Endothelial cell of umbilical vein (primary cell): ENCODE measurements at regions not wholly inside any gene's neighbourhood (a gene's known extent, or its start where the extent isn't known, plus 50 kb on each side); places are given as distances from the start of the nearest gene placed in this dataset.

Source experiments
- BruUV-seq: library from RNA; stranded (reverse); fragments of 400-500 nt; replicated peaks from 2 replicates; lab custom pipeline; 2021; lab: Mats Ljungman, UMichigan
- CTCF ChIA-PET: fragments of 300-600, 350-600 bp; sonication (Branson Sonifier 250); formaldehyde crosslinking; loops from one replicate; lab custom pipeline; 2021; ENCODE audit warnings: antibody characterized with exemption, inconsistent platforms; lab: Charles Lee
- POLR2A ChIA-PET: fragments of 300-600, 350-600 bp; sonication (Branson Sonifier 250); formaldehyde crosslinking; loops from one replicate; lab custom pipeline; 2021; ENCODE audit warnings: antibody characterized with exemption, inconsistent platforms; lab: Charles Lee
- DNase-seq: peaks from one replicate; pipeline ENCODE4 v3.0.0-alpha.2; 2011; ENCODE audit warnings: low read depth, low spot score
- FAIRE-seq: peaks from 2 replicates; lab custom pipeline; 2011; peaks lifted over from hg19 to GRCh38; lab: Jason Lieb, UNC
- H2AFZ ChIP-seq: 2 replicates; pipeline ENCODE4 v1.6.0; 2012; ENCODE audit warnings: low read depth, low read length, control low read depth, inconsistent platforms
- H3K27ac ChIP-seq: 2 replicates; pipeline ENCODE4 v1.5.1; 2011; ENCODE audit warnings: low read depth, mild to moderate bottlenecking, control low read depth, low read length, moderate library complexity; ENCODE audit not compliant: insufficient read depth
- H3K27me3 ChIP-seq, 2 experiments: 2 replicates each; pipeline versions ENCODE4 v1.6.0 to v1.6.1; 2011; ENCODE audit warnings: low read length in 2 of 2, mixed read lengths in 1 of 2; ENCODE audit not compliant: control insufficient read depth in 2 of 2, insufficient read depth in 2 of 2
- H3K36me3 ChIP-seq, 2 experiments: 2 replicates in 1 of 2; 3 replicates in 1 of 2; pipeline ENCODE4 v1.5.1; 2011; ENCODE audit warnings: low read length in 2 of 2, mild to moderate bottlenecking in 1 of 2, moderate library complexity in 1 of 2; ENCODE audit not compliant: control insufficient read depth in 2 of 2, insufficient read depth in 2 of 2; ENCODE audit errors: extremely low read depth in 1 of 2
- H3K4me1 ChIP-seq: 3 replicates; pipeline ENCODE4 v1.5.1; 2011; ENCODE audit warnings: mild to moderate bottlenecking, low read length; ENCODE audit not compliant: control insufficient read depth, insufficient read depth; ENCODE audit errors: extremely low read depth
- H3K4me2 ChIP-seq: 2 replicates; pipeline ENCODE4 v1.6.1; 2011; ENCODE audit warnings: low read length, control low read depth, mixed read lengths; ENCODE audit not compliant: insufficient read depth
- H3K4me3 ChIP-seq, 3 experiments: fragments of 200-600 bp in 1 of 3; sonication (generic), shearing (Covaris generic) in 1 of 3; replicated peaks in 1 of 3; 2 replicates each; pipeline ENCODE4 v1.5.1; 2011 to 2016; ENCODE audit warnings: control low read depth in 3 of 3, low read length in 3 of 3, mild to moderate bottlenecking in 2 of 3, inconsistent platforms in 1 of 3, low read depth in 1 of 3, moderate library complexity in 1 of 3; ENCODE audit not compliant: insufficient read depth in 1 of 3
- H3K79me2 ChIP-seq: 2 replicates; pipeline ENCODE4 v1.6.0; 2012; ENCODE audit warnings: low read length, inconsistent platforms; ENCODE audit not compliant: control insufficient read depth, insufficient read depth
- H3K9ac ChIP-seq: replicated peaks from 2 replicates; pipeline ENCODE3; 2011; ENCODE audit warnings: low read length, control low read depth; ENCODE audit not compliant: insufficient read depth; ENCODE audit errors: extremely low read depth
- H3K9me1 ChIP-seq: replicated peaks from 3 replicates; pipeline ENCODE4 v1.6.0; 2011; ENCODE audit warnings: mild to moderate bottlenecking, low read length; ENCODE audit not compliant: control insufficient read depth, insufficient read depth; ENCODE audit errors: extremely low read depth
- H3K9me3 ChIP-seq: replicated peaks from 2 replicates; pipeline ENCODE4 v1.5.1; 2012; ENCODE audit warnings: low read length, inconsistent platforms; ENCODE audit not compliant: control insufficient read depth, insufficient read depth
- H4K20me1 ChIP-seq: replicated peaks from 2 replicates; pipeline ENCODE3; 2011; ENCODE audit warnings: mild to moderate bottlenecking, low read length; ENCODE audit not compliant: control insufficient read depth, insufficient read depth; ENCODE audit errors: extremely low read depth
- EZH2 ChIP-seq: IDR thresholded peaks from 2 replicates; pipeline ENCODE4 v1.6.1; 2012; ENCODE audit warnings: borderline replicate concordance, low read depth, mild to moderate bottlenecking, moderate library complexity, low read length, inconsistent platforms; ENCODE audit not compliant: severe bottlenecking
- FOS ChIP-seq: IDR thresholded peaks from 2 replicates; pipeline ENCODE4 v1.6.1; 2011; ENCODE audit warnings: mild to moderate bottlenecking, low read length, moderate library complexity, borderline replicate concordance; ENCODE audit not compliant: insufficient read depth
- GATA2 ChIP-seq: IDR thresholded peaks from 2 replicates; pipeline ENCODE4 v1.7.0; 2011; ENCODE audit warnings: low read depth, mild to moderate bottlenecking, moderate library complexity, mixed read lengths, low read length; ENCODE audit not compliant: insufficient read length, insufficient read depth
- JUN ChIP-seq: IDR thresholded peaks from 2 replicates; pipeline ENCODE4 v1.6.1; 2011; ENCODE audit warnings: borderline replicate concordance, low read depth; ENCODE audit not compliant: insufficient read length, insufficient read depth
- MYC ChIP-seq: IDR thresholded peaks from one replicate; pipeline ENCODE4 v1.6.1; 2011; ENCODE audit warnings: mild to moderate bottlenecking, low read depth, low read length
- POLR2A ChIP-seq: IDR thresholded peaks from 2 replicates; pipeline ENCODE4 v1.6.1; 2012; ENCODE audit warnings: low read depth, mild to moderate bottlenecking, control low read depth, low read length
- POLR2AphosphoS5 ChIP-seq: IDR thresholded peaks from 2 replicates; pipeline ENCODE4 v1.6.1; 2012; ENCODE audit warnings: low read depth, mild to moderate bottlenecking, control low read depth, low read length, moderate library complexity; ENCODE audit not compliant: insufficient read depth
- dilution Hi-C: fragments of 300-500 bp; cut with MboI; formaldehyde crosslinking; loops from one replicate; pipeline ENCODE4 v1.15.0; 2019; ENCODE audit warnings: low sequenced_read_pairs; ENCODE audit not compliant: extremely low pct_ligation_motif_present
- intact Hi-C: fragments of 100-400 bp; cut with micrococcal nuclease; formaldehyde crosslinking; loops from one replicate; pipeline ENCODE4 v1.10.0; 2022
- TF ChIP-seq, protein P1 (sequence below): IDR thresholded peaks from 2 replicates; pipeline ENCODE4 v1.6.1; 2011; ENCODE audit not compliant: insufficient read depth, insufficient read length
- TF ChIP-seq, protein P2 (sequence below), 2 donors: IDR thresholded peaks; 1 replicate in 1 of 2; 2 replicates in 1 of 2; pipeline ENCODE4 v1.5.1; 2011; ENCODE audit warnings: low read length in 2 of 2, mild to moderate bottlenecking in 2 of 2, moderate library complexity in 2 of 2, control low read depth in 1 of 2, inconsistent platforms in 1 of 2, low read depth in 1 of 2; ENCODE audit not compliant: insufficient read depth in 1 of 2; ENCODE audit errors: extremely low read depth in 1 of 2

DNA sequence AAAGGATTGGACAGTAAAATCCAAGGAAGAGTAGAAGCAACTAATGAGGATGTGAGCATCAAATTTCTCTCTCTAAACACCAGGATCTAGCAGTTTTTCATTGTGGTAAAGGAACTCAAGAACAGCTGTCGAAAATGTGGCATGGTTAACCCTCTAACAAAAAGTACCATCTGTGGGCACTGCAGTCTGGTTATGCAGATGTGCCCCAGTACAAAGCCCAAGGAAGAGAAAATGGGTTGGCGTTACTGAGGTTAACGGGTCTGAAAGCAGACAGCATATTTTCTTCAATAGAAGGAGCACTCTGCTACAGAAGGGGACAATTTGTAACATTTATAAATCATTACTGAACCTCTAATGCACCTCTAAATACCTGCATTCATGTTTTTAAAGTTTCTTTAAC is 253.0 kb upstream of the HNRNPA3 start:
- no peak for TF ChIP-seq FOS
- no peak for TF ChIP-seq JUN
- TF ChIP-seq, protein P1, sequence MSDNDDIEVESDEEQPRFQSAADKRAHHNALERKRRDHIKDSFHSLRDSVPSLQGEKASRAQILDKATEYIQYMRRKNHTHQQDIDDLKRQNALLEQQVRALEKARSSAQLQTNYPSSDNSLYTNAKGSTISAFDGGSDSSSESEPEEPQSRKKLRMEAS = no peak
- TF ChIP-seq EZH2 = no peak
- TF ChIP-seq POLR2AphosphoS5 = no peak
- TF ChIP-seq MYC = no peak
- TF ChIP-seq, protein P2, sequence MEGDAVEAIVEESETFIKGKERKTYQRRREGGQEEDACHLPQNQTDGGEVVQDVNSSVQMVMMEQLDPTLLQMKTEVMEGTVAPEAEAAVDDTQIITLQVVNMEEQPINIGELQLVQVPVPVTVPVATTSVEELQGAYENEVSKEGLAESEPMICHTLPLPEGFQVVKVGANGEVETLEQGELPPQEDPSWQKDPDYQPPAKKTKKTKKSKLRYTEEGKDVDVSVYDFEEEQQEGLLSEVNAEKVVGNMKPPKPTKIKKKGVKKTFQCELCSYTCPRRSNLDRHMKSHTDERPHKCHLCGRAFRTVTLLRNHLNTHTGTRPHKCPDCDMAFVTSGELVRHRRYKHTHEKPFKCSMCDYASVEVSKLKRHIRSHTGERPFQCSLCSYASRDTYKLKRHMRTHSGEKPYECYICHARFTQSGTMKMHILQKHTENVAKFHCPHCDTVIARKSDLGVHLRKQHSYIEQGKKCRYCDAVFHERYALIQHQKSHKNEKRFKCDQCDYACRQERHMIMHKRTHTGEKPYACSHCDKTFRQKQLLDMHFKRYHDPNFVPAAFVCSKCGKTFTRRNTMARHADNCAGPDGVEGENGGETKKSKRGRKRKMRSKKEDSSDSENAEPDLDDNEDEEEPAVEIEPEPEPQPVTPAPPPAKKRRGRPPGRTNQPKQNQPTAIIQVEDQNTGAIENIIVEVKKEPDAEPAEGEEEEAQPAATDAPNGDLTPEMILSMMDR (IDR thresholded peaks at IDR 0.05; ENCODE audit: extremely low read depth in 1 of 2, insufficient read depth in 1 of 2, low read depth in 1 of 2, low read length in 2 of 2) = no peak
- TF ChIP-seq POLR2A = no peak
- TF ChIP-seq GATA2 = no peak
- dilution Hi-C loops (no loop called here), intact Hi-C loops (no loop called here)
- H3K36me3 ChIP-seq = no peaks in the 10 kb centered on the region
- POLR2A ChIA-PET = interaction anchor here (0.5 kb wide), 1 partner anchor 142 kb away, joined by 4 read pairs; no protein-coding TSS in a partner anchor
- no peak overlapping the region for H2AFZ ChIP-seq
- CTCF ChIA-PET = interaction anchor here (1.3 kb wide), 1 partner anchor 53 kb away, joined by 3 read pairs; no protein-coding TSS in a partner anchor
- H3K27me3 ChIP-seq = peaks cover 0 to 2% of the 10 kb centered on the region in 2 experiments
- H3K4me1 ChIP-seq = no peaks in the 10 kb centered on the region
- no peaks in the 10 kb centered on the region for H4K20me1 ChIP-seq
- no peak overlapping the region for H3K4me2 ChIP-seq
- H3K79me2 ChIP-seq = no peaks in the 10 kb centered on the region
- DNase-seq = no peak
- H3K9ac ChIP-seq = no peak overlapping the region
- no peak overlapping the region for H3K27ac ChIP-seq
- H3K4me3 ChIP-seq = no peak overlapping the region
- no peak for FAIRE-seq
- no TSS peak for BruUV-seq
- H3K9me1 ChIP-seq = no peaks in the 10 kb centered on the region
- H3K9me3 ChIP-seq = no peaks in the 10 kb centered on the region
